Prostate gland (tissue), 2 donors: ENCODE measurements at regions not wholly inside any gene's neighbourhood (a gene's known extent, or its start where the extent isn't known, plus 50 kb on each side); places are given as distances from the start of the nearest gene placed in this dataset.
"Not testable (repeated sequence)": the region's sequence is repeated elsewhere in the genome, so short reads cannot be mapped to it uniquely, and the experiment has no call there.

Experiments used
- CTCF ChIP-seq, 4 experiments: fragments of 200-600 bp in 2 of 4; fragments of 450-650 bp in 2 of 4; sonication (generic) in 2 of 4; IDR thresholded peaks; 1 replicate in 3 of 4; 2 replicates in 1 of 4; pipeline ENCODE4 v1.5.1; 2016 to 2019; ENCODE audit warnings: antibody characterized with exemption in 4 of 4, mild to moderate bottlenecking in 2 of 4, moderate library complexity in 2 of 4
- POLR2A ChIP-seq: fragments of 450-650 bp; IDR thresholded peaks from one replicate; pipeline ENCODE4 v1.6.1; 2016; ENCODE audit warnings: antibody characterized with exemption, mild to moderate bottlenecking
- POLR2AphosphoS5 ChIP-seq: sonication (generic); formaldehyde crosslinking; IDR thresholded peaks from one replicate; pipeline ENCODE4 v1.6.1; 2017; ENCODE audit warnings: antibody characterized with exemption

GRCh38 chr5:96170481-96171125, 209.0 kb upstream of the ELL2 start:
- TF ChIP-seq POLR2AphosphoS5; CTCF (IDR thresholded peaks at IDR 0.05); POLR2A: not testable (repeated sequence)
